ENCODE measurements at regions not wholly inside any gene's neighbourhood (a gene's known extent, or its start where the extent isn't known, plus 50 kb on each side); places are given as distances from the start of the nearest gene placed in this dataset.
"Not testable (repeated sequence)": the region's sequence is repeated elsewhere in the genome, so short reads cannot be mapped to it uniquely, and the experiment has no call there.

DNA sequence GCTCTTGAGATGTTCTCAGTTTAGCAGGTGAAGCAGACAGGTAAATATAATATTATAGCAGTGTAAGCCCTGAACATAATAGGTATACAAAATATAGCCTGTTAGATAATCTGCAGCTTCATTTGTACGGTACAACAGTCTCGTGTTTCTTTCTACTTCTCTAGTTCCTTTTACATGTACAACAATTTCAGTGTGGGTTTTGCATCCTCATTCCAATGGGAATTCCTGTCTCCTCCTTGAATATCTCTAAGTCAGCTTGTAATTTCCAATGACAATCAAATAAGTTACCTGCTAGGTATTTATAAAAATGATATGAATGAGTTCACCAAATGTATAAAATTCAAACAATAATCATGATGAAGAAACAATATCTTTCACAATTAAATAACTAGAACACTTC is 330.0 kb upstream of the RND3 start:
- DNase-seq, result no peak

DNA sequence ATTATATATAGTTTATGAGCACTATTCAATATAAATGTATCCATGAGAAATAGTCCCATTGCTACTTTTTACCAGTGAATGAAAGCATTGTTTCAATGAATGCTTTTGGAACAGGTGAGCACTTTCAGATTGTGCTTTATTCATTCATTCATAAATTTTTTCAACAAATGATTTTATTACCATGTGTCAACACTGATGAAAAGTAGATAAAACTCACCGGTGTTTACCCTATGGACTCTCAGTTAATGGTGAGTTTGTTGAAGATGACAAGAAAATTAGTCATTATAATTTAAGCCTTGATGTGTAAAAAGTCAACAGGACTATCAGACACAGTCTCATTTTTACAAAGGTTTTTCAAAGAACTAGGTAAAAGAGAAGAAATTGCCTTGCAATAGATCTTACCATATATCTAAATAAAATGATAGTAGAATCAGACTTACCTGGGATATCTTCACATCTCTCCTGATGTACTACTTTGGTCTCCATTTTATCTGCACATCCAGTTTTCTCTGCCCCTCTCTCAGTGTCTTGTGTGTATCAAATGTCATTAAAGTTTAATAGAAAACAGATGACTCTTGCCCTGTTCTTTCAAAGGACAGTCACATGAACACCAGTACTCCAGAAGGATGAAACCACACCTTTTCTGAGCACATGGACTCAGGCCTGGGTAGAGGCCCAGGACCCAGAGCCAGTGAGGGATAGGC is 325.3 kb upstream of the RND3 start:
- no peak for DNase-seq

DNA sequence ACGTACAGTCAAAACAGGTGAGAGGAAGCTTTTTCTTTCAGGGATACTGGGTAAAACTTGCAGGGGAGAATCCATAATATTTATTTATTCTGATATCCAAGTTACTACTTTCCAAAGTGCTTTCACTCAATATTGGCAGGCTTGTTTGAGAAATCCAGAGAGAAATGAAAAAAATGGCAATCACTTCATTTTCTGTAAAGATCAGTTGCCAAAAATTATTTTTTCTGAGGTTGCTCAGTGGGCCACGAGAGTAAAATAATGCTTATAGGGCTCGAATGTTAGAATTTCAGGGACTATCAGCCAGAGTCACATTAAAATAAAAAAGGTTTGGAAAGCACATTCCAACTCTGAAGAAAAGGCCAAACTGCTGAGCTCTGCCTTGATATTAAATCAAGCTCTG is 324.6 kb upstream of the RND3 start:
- no peak for DNase-seq

DNA sequence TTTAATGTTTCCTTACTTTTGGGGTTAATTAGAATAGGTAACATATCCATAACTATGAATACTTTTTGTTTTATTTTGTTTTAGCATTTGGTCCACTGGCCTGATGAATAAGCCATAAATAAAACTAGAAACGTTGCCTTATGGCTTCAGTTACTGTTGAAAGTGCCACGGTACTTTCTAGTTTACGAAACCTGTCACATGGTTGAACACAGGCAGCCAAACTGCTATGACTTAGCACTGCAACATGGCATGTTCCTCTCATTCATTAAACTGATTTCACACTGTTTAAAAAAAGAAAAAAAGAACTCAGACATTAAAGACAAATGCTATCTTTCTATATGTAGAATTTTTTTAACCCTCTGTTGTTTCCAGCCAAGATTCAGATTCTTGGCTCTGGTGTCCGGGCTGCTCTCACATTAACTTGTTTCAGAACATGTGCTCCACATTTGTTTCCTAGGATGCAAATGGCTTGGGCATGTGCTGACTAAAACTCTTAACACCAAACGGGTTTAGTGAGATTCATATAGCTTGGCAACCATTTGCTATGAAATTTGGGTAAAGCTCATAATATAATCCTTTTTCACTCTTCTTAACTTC is 323.9 kb upstream of the RND3 start:
- DNase-seq, result no peak

DNA sequence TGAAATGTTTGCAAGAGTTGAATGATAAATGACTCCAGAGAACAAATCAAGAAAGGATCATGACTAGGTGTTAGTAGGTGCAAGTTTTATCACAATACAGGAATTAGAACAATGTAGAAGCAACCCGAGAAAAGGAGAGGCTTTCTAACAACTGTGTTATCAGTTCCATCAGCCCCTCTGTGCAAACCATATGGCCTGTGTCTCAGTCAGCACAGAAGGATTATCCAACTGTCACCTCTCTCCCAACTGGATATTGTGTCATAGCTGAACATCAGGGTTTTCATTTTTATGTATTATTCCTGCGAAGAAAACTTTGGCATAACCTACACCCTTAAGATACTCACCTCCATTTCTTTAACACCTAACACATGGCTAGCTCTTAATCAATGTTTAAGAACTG is 321.6 kb upstream of the RND3 start:
- no peak for DNase-seq

DNA sequence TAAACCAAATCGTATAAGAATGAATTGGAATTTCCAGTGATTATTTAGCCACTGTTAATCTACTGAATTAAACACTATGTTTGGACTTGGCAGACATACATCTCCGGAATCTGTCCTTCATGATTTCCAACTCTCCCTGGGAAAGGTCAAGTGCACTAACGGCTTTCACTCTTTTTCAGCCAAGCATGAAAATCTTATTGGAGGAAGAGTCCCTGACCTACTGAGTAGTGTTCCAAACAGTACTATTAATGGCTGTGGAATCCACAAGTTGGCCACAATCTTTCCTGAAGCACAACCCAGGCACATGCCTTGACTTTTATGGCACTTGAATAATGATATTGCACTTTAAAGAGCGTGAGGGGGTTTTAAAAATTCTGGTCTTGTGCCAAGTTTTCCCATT is 318.9 kb upstream of the RND3 start:
- no peak for DNase-seq

DNA sequence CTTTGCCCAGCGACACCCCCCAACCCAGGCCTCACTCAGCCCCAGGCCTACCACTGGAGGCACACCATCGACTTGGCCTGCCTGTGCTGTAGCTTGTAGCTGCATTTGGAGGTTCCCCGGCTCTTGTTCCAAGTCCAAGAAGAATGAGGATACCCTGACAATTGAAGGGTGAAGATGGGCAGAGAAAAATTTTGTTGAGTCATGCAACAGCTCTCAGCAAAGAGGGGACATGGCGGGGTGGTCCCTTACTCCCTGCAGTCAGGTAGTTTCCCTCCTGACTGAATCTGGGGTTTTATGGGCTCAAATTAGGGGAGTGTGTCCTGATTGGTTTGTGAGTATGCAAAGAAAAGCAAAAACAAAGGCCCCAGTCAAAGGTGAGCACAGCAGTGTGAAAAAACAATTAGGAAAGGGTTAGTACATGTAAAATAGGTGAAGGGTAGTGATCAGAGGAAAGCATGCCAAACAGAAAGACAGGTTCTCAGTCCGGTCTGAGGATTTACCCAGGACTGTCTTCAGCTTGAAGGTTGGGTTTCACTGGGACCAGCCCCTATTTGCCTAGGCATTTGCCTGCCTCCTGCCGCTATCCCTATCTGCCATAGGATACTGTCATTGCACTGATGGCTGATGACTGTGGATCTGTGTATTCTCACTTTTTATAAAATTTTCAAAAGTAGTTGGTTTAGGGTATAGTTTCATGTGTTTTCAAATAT is 316.4 kb upstream of the RND3 start:
- DNase-seq, result no peak

DNA sequence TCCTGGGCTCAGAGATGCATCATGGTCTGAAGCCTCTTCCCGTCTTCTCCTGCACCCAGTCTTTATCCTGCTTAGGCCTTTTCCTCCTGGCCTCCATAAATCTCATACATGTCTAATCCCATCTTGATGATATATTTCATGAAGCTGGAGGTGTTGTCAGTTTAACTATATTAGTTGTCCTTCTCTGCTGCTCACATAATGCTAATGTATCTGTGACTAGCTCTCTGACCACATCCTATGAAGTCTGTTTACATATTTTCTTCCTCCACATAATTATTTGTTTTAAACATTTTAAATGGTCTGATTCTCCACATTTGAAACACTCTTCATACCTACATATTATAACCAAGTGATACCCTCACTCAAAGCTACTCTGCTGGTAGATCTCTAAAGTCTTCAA is 315.2 kb upstream of the RND3 start:
- no peak for DNase-seq

DNA sequence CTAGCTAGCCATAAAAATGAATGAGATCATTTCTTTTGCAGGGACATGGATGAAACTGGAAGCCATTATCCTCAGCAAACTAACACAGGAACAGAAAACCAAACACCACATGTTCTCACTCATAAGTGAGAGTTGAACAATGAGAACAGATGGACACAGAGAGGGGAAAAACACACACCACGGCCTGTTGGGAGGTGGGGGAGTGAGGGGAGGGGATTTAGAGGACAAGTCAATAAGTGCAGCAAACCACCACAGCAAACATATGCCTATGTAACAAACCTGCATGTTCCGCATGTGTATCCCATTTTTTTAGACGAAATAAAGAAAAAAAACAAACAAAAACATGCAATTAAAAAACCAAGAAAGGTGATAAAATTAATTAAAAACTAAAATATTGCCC is 308.8 kb upstream of the RND3 start:
- not testable (repeated sequence) for DNase-seq

DNA sequence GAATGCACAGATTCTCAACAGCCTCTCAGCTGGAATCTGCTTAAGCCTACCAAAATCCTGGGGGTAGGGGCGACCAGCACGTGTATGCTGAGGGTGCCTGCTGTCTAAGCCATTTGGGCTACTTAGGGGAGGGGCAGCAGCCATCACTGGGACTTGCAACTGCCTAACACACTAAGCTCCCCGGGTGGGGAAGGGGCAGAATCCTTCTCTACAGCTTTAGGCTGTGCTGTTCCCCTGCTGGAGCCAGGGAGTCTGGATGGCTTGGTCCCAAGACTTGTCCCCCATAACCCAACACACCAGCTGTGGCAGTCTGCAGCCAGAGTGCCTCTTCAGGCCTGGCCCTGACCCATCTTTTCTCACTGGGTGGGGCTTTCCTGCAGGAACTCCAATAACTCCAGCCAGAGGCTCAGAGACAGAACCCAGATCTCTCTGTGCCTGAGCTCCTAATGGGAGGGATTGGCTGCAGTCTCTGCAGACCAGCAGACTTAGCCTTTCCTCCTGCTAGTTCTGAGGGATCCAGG is 305.4 kb upstream of the RND3 start:
- no peak for DNase-seq

DNA sequence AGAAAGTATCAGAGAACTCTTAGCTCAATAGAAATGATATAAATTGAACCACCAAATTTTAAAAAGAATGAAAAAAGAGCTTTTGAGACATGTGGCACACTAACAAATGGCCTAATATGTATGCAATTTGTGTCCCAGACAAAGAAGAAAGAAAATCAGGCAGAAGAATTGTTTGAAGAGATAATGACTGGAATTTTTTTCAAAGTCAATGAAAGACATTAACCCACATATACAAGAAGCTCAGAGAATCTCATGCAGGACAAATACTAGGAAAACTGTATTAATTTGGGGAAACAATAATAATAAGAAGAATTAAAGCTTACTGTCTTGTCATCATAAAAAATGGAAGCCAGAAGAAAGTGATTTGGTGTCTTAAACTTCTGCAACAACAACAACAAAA is 304.1 kb upstream of the RND3 start:
- no peak for DNase-seq

DNA sequence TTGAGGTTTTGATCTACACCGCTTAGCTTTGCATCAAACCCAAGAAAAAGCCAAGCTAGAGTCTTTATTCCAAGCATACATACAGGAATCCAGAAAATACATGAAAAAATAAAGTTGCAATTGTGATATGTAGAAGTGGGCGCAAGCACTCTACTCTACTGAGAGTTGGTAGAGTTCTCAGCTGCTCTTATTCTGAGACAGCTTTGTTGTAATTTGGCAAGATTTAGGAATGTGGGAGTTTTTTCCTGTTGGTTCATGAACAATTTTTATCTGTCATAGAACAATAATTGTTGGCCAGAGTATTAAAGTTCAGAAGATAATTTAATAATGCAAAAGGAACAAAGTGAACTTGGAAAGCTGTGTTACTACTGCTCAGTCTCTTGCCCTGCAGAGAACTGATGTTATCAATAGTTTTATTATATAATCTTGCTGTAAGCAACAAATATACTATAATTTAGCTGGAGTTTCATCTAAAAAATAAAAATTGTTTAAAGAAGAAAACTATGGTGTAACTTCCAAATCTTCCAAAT is 302.0 kb upstream of the RND3 start:
- DNase-seq, result no peak

DNA sequence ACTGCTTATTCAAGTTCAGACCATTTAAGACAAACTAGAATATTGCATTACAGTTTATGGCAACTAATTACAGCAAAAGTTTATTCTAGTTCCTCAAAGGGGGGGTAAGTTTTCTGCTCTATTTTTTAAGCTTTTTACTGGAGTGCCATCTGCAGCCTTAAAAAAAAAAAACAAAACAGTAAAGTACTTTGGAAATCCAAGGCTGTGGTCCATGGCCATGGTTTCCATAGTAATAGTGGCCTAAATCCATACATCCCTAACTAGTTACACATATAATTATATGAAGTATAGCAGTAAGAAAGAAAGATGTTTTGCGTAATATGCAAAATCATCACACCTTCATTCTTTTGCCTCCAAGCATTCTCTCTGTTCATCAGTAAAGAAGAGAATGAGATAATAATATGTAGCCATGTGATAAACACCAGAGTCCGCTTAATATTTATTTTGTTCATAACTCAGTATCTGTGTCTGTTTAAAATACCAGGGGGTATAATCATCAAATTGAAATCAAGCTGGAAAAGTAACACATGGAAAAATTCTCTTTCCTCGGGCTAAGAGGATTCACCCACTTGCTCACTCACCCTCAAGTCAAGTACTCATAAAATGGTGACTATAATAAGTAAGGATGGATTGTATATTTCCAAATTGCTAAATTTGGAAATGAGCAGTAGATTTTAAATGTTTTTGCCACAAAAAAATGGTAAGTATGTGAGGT is 301.1 kb upstream of the RND3 start:
- DNase-seq, result no peak

DNA sequence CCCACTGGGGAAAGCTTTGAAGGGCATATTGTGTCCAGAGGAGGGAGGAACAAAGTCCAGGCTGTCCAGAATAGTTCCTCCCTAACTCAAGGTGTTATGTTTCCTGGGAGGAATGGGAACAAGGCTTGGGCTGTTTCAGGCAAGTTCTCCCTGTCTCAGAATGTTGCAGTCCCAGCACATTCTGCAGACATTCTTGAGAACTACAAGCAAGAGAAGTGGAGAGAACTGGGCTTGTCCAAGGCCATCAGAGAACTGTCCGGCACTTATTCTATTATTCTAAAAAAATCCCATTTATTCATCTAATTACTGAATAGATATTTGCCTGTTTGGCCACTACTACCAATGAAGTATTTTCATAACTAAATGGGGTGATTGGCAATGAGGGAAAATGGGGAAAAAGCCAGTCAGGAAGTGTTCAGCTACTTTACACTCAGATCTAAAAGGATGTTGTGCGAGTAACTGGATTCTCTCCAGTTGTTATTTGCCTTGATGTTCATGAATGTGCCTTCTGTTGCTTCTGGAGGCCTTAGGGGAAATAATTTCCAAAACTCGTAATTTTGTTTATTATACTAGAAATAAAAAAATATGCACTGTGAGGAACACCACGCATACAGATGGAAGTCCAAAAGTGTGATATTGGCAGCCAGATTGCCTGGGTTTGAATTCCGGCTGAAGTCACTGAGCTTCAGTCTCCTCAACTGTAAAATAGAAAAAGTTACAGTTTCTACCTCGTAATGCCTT is 300.1 kb upstream of the RND3 start:
- DNase-seq, result no peak

DNA sequence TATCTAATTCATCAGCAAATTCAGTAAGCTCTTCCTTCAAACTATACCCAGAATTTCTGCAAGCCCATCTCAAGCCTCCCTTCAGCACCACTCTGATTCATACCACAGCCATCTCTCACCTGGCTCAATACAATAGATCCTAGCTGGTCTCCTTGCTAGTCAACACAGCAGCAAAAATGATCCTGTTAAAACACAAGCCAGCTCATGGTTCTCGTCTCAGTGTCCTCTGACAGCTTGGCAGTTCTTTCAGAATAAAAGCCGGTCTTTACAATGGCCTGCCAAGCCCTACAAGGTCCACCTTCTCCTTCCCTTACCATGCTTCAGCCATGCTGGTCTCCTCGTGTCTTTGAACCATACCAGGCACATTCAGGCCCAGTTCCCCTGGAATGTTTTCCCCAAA is 296.9 kb upstream of the RND3 start:
- no peak for DNase-seq

DNA sequence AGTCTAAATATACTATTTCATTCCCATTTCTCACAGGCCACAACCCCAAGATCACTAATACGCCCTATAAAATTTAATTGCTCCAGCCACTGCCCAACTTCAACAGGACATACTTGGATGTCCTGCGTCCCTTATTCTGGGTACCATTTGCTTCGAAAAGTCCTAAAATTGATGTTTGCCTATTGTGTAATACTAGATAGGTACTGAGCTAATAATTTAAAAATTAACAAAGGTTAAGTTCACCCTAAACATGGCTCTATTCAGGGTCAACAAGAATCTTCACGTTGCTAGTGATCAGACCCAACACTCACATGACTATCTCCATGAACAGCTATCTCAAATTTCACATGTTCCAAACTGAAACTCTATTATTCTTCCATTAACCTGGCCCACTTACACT is 296.4 kb upstream of the RND3 start:
- DNase-seq, result no peak

DNA sequence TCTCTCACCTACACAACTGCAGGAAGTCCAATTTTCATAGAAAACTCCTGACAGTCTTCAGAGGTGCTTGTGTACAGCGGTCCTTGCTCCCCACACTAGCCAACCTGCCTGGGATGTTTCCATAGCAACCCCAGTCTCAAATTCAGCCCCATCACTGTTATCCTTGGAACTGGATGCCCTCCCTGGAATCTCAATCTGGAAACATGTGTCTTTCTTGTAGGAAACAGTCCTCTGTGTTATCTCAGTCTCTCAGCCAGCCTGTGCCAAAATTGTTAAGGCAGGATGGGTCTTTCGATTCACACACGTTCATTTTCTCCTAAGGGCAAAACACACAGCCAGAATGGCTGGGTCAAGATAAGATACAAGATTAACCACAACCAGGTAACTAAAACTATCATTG is 295.5 kb upstream of the RND3 start:
- DNase-seq, result no peak

DNA sequence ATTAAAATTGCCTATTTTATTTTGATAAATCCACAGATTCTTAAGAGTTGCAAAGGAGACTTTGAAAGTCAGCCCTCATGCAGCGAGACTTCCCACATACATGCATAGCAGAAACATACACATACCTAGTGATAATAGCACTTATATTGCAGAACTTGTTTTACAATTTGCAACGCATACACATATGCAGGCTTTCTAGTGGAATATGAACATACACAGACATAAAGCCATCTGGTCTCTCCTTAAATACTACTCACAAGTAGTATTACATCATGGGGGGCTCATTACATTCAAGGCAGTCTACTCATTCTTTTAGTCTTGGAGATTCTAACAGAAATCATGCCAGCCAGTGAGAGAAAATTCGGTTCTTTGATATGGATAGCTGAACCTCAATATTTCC is 295.1 kb upstream of the RND3 start:
- DNase-seq, result no peak

DNA sequence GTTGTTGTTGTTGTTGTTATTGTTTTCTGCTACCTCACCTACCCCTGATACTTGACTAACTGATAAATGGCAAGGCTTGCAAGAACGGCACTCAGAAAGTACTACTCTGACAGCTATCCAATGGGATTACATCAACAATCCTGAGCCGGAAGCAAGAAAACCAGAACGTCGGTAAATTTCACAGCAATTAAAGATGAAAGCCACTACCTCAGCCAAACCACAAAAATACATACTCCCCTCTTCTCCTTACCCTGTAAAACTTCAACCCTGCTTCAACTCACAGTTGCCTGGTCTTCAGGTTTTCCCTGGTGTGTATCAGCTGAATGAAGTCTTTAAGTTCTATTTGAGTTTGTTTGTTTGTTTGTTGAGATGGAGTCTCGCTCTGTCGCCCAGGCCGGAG is 293.7 kb upstream of the RND3 start:
- DNase-seq, result no peak

DNA sequence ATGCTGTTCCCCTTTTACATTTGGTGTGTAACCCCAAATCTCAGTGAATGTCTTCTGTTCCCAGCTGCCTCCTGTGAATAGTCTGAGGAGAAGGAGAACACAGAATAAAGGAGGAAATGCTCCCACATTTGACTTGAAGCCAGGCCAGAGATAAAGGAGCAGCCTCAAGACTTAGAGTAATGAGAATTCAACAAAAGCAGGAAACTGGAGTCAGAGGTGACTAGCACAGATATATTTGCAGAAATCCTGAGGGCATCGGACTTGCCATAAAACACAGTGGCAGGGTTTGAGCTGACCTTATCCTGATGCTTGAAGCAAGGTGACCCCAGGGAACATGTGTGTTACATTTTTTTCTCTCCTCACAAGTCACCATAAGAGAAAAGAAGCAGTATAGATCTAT is 291.4 kb upstream of the RND3 start:
- no peak for DNase-seq

DNA sequence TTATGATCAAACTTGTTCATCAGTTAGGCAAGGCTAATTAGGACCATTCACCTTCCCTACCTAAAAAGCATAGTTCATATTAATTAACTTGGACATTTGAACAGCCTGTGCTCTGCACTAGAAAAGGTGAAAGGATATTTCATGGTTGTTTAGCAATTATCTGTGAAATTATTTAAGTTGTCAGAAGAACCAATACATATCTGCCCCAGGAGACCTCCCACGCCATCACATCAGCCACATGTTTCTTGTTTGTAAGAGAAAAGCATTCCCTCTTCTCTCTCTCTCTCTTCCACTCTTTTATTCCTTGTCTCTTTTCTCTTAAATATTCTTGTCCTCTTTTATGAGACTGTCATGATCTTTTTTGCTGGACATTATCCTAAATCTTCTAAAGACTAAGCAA is 282.0 kb upstream of the RND3 start:
- no peak for DNase-seq

DNA sequence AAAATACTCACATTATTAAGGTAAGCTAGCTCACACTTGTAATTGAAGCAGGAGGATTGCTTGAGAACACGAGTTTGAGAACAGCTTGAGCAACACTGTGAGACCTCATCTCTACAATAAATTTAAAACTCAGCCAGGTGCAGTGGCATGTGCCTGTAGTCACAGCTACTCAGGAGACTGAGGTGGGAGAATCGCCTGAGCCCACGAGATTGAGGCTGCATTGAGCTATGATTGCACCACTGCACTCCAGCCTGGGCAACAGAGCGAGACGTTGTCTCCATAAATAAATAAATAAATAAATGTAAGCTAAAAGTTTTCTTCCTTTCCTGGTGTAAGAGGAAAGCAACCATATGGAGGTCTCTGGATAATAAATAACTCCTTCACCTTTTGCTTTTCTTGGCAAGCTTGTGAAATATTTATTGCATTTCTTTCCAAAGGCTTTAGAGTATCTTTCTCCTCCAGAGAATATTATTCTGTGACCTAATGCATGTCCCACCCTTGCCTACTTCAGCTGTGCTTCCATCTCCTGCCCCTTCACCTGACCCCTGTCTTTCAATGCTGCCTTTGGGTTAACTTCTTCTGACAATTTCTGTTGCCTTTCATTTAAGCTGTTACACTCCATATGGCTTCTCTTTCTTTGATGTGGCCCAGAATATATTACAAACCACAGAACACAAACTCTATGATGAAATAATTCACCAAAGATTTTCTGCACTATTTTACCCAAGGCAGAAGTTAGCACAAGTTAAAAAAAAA is 280.7 kb upstream of the RND3 start:
- DNase-seq, result no peak
